Right hindlimb (tissue), 1 donor: ENCODE measurements at regions not wholly inside any gene's neighbourhood (a gene's known extent, or its start where the extent isn't known, plus 50 kb on each side); places are given as distances from the start of the nearest gene placed in this dataset.

Experiments
- DNase-seq: peaks from one replicate; pipeline ENCODE4 v3.0.0-alpha.2; 2018

GRCh38 chr1:47672622-47673021 lies 234.8 kb downstream of the FOXD2 start:
- DNase-seq, result no peak

GRCh38 chr1:47674189-47674588 lies 236.3 kb downstream of the FOXD2 start:
- no peak for DNase-seq

- no peak for DNase-seq
Measured at GRCh38 chr1:47675047-47675675, 237.3 kb downstream of the FOXD2 start.

DNA sequence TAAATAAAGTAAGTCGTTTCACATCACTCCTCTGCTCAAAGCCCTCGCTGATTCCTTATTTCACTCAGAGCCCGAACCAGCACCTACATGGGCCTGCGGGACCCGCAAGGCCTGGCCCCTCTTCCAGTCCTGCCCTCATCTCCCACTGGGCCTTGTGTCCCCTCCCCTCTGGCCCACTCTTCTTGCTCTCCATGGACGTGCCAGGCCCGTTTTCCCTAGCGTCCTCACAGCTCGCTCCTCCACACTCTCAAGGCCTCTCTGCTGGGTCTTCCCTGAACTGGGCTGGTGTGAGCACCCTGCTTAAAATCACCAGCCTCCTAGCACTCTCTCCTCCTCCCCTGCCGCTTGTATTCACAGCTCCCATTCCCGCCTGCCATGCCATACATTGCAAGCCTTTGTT lies 237.9 kb downstream of the FOXD2 start:
- no peak for DNase-seq

DNA sequence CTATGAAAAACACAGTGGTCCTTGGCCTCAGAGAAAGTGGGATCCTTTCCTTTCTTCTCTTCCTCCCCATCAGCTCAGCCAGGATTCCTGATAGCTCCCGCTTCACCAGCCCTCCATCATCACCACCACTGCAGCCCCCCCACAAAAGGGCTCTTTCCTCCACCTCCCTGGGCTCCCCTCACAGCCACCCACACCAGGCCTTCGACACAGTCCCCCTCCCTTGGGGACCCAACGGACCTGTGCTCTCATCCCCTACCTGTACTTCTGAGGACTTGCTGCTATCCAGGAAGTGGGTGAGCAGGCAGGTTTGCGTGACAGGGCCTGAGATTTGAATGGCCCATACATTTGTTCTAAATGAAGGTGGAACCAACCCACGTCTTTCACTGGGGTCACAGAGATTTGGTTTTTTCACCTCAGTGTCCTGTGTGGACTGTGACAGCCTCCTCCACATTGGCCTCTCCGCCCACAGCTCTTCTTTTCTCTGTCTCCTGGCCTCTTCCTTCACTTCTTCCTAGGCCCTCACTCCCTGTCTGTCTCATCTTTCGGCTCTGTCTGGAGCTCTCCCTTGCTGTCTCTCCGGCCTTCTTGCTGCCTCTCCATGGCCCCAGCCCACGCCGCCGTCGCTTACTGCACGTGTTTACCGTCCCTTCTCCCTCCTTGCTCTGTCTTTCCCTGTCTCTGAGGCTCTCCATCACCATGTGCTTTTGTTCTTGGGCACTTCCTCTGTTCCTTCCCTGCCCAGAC lies 238.6 kb downstream of the FOXD2 start:
- no peak for DNase-seq

DNA sequence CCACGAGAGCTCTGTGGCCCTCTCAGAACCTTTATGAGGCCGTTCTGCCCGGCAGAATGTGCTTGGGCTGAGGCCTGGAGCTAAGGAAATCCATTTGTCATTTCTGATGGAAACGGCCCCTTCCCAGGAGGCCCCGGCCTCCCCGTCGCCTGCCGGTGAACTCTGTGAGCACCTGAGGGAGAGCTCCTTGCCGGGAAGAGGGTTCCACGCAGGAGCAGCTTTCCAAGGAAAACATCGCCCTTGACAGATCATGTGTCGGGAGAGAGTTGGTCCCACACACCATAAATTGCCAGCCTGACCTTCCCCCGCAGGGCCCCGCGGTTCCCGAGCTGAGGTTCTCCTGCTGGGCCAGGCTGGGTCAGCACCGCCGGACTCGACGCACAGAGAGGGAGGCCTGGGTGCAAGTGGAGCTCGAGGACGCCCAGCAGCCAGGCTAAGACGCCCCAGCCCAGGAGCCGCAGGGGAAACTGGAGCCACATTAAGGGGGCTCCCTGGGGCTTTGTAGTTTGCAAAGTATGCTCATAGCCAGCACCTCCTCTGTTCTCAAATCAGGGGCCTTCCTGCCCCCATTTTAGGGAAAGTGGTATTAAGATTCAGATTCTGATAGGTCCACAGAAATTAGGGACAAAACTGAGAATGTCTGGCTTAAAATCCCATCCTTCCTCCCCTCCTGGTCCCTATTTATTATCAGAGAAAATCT lies 239.5 kb downstream of the FOXD2 start:
- no peak for DNase-seq

- no peak for DNase-seq
Measured at GRCh38 chr1:47678464-47678980, 240.7 kb downstream of the FOXD2 start.

DNA sequence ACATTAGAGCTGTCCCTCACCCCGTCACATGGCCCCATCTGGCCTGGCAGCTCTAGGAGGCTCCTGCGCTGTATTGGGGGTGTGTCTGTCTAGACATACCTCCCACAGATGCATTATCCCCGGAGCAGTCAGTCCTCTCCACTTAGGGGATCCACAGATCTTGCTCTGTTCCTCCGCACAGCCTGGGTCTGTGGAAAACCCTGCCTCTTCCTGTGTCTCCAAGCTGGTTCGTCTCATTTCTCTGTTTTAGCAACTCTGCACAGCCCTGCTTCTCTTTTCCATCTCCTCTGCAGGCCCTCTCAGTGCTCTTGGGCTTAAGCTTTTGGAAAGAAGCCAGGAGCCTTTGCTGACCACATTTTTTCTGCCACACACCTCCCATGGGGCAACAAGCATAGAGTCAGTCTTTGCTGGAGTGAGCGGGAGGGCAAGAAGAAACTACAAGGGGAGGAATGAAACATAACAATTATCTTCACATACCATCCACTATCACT lies 241.5 kb downstream of the FOXD2 start:
- DNase-seq, result no peak

DNA sequence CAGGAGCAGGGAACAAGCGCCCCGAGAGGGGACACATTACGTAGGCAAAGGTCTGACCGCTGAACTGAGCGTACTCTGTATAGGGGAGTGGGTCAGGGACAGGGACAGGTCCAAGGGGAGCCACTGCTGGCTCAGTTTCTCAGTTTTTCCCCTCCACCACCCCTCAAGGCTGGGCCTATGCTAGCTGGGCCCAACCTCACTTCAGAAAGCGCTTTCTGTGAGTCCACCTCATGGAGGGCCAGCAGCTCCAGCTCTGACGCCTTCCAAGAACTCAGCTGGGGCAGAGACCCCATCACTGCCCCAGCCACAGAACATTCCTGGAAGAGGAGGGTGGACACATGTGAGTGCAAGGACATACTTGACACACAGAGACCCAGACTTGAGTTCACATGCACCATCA lies 242.0 kb downstream of the FOXD2 start:
- no peak for DNase-seq

DNA sequence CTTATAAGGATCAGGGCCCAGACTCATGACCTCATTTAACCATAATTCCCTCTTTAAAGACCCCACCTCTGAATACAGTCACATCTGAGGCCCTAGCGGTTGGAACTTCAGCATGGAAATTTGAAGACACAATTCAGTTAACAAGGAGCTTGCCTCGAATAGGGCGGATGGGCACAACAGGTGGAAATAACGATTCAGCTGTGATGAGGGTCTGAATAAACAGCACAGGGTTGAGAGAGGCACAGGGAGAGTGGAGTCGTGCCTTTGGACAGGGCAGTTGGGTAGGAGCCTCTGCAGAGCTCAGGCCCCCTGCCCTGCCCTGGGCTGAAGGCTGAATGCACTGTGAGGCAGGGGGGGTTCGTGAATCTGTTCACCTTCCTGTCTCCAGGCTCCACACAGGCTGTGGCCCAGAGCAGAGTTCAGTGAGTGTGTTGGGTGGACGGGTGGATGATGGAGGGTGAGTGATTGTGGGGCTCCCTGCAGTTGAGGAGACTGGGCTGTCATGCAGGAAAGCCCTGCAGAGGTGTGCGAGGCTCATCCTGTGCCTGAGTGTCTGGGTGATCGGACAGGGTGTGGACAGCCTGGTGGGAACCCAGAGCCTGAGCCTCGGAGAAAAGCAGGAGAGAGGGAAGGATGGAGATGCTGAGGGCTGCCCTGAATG lies 243.1 kb downstream of the FOXD2 start:
- DNase-seq, result no peak

- no peak for DNase-seq
Measured at GRCh38 chr1:47681735-47682134, 243.9 kb downstream of the FOXD2 start.

GRCh38 chr1:47682198-47682597 lies 244.4 kb downstream of the FOXD2 start:
- no peak for DNase-seq

GRCh38 chr1:47682786-47683350 lies 245.0 kb downstream of the FOXD2 start:
- no peak for DNase-seq

DNA sequence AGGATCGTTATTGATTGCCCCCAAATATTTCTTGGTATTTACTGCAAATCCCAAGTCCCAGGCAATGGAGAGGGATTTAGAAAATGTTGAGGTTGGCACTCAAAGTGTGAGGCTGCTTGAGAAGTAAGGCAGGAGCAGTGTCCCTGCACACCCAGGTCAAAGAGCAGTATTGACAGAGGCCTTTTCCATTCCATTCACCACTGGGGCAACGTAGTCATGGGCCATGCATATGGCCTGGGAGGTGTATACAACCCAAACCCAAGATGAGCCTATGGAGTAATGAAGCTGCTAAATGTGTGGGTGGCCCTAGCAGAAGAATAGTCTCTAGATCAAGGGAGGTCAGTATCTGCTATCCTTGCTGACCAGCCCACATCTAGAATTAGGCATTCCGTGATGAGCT lies 245.6 kb downstream of the FOXD2 start:
- no peak for DNase-seq

- no peak for DNase-seq
Measured at GRCh38 chr1:47684518-47684917, 246.7 kb downstream of the FOXD2 start.

DNA sequence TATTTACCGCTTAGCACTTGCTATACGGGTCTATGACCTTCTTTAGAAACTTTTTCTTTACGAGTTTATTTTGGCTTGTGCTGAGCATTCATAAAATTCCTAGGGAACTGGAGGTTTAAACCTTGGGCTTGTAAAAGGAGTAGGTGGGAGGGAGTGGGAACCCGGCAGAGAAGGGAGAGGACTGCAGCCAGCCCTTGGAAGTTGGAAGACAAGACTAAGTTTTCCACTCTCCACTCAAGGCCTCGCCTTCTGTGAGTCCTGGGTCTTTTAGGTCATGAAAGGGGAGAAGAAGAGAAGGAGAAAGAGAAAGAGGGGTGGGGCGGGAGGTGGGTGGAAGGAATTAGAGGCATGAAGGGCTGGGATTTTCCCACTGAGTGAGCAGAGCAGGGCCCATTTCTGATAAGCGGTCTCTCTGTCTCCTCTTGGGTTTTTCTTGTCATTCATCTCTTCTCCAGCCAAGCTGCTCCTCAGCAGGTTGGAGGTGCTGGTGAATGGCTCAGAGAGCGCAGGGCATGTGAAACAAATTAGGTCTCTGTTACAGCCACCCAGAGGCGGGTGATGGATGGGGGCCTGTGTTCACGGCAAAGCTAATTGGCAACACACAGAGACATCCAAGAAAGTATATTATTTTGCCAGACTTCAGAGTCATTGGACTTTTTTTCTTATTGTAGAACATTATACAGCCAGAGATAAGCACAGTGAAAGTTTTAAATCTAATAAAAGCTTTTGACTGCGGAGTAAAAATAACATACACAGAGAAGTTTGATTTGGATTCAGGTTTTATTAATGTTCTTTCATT lies 247.3 kb downstream of the FOXD2 start:
- peak; percentile 65 for DNase-seq

- no peak for DNase-seq
Measured at GRCh38 chr1:47685763-47686066, 247.9 kb downstream of the FOXD2 start.

DNA sequence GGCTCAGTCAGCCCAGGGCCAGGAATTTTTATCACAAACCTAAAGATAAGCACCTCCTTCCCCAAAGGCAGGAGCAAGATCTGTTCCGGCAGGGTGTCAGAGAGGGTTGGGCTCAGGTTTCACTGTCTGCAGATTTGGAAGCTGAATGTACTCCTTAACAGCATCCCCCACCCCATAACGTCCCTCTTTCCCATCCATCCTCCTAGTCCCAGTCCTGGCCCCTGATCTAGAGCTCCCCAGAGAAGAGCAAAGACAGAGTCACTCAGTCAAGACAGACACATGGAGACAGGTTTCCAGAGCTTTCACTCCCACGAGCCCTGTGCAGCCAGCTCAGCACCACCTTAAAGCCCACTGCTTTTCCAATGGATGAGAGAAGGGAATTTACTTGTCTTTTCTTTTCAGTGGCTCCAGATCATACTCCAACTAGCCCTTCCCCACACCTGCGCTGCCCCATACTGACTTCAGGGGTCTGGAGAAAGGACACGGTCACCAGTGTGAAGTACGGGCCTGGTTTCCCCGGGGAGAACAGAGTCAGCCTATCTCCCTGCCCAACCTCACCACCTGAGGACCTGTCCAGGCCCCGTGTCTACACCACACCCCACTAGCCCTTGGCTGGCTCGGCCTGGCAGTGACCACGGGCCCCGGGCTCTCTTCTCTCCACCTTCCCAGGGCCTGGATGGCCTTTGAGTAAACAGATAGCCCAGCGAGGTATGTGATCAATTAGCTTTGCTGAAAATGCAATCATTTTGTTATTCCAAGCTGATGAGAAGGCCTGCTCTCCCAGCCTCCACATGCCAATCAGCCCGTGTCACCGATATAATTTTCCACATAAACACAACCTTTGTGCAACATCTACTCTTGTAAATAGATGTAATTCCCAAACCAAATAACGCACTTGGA lies 249.1 kb downstream of the FOXD2 start:
- no peak for DNase-seq

DNA sequence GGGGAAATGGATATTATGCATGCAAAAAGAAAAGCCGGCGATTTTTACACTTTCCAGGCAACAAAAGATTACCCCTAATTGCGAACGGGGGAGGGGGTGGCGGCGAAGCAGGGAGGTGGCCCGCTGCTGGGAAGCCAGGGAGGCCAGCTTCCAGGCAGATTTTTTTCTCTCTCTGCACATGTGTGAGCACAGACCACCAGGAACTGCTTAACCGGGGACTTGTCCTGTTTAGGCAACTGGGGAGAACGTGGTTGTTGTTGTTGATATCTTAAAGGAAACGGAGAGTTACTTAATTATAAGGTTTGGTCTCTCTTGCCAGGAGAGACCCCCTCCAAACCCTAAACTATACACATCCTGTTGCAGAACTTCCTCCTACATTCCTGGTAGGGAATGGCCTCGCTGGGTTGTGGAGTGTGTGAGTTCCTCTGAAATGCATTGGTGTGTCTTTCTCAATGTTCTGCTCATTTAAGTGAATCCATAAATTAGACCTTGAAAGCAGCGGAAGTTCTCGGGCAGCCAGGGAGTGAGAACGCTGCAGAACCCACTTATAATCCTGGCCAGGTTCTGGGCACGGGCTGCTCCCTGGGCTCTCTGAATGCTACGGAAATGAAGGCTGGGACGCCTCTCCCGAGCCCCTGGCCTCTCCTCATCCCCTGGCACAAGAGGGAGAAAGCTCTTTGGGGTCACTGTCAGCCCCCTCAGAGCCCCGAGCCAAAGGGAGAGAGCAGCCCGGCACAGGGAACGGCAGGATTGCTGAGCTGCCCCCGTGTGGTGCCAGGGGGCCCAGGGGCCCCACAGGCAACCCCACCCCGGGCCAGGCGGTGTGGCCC lies 250.0 kb downstream of the FOXD2 start:
- DNase-seq, result no peak
